Fibroblast of upper back skin (primary cell): ENCODE measurements at regions not wholly inside any gene's neighbourhood (a gene's known extent, or its start where the extent isn't known, plus 50 kb on each side); places are given as distances from the start of the nearest gene placed in this dataset.
"Not testable (repeated sequence)": the region's sequence is repeated elsewhere in the genome, so short reads cannot be mapped to it uniquely, and the experiment has no call there.

Experiments
- DNase-seq: peaks from one replicate; pipeline ENCODE4 v3.0.0-alpha.2; 2013

DNA sequence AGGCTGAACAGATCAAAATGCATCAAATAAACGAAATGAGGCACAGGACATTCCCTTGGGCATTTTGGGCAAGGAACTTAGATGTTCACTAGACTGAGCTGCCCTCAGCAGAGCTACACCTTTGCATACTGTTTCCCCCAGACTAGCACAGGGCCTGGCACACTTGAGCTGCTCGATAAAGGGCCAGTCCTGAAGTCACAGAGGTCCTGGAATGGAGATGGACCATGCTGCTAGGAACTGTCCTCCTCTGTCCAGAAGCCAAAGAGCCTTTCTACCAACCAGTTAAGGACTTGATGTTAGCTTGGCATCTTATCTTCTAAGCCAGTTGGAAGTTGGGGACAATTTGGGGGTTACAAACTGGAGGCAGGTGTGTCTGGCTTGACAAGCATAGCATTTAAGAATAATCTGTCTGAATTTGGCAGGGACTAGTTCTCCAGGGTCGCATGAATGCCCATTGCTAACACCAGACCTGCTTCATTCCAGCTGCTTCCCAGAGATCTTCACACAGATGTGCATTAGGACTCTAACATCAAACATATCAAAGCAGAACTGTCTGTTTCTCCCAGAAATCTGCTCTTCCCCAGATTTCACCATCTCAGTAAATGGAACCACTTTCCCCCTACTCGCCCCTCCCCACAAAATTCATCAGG lies 152.2 kb upstream of the PDE1C start:
- no peak for DNase-seq

- no peak for DNase-seq
These were observed 151.5 kb upstream of the PDE1C start for GRCh38 chr7:32221736-32222135.

DNA sequence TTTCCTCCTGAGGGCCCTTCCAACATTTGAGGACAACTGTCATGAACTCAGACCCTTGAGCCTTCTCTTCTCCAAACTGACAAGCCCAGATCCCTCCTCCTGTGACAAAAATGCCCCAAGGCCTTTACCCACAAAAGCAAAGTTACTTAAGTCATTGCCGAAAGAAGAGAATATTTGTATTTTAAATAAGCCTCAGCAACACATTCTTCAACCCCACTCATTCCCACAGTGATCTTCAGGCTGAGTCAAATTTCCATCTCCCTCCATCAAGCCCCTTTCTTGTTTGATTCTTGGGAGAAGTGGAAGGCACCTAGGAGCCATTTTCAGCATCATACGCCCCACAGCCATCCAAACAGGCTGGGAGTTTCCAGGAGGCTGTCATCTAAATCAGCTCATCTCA lies 150.8 kb upstream of the PDE1C start:
- no peak for DNase-seq

- not testable (repeated sequence) for DNase-seq
These were observed 149.6 kb upstream of the PDE1C start for GRCh38 chr7:32219831-32220230.

- no peak for DNase-seq
These were observed 149.2 kb upstream of the PDE1C start for GRCh38 chr7:32219416-32219815.

DNA sequence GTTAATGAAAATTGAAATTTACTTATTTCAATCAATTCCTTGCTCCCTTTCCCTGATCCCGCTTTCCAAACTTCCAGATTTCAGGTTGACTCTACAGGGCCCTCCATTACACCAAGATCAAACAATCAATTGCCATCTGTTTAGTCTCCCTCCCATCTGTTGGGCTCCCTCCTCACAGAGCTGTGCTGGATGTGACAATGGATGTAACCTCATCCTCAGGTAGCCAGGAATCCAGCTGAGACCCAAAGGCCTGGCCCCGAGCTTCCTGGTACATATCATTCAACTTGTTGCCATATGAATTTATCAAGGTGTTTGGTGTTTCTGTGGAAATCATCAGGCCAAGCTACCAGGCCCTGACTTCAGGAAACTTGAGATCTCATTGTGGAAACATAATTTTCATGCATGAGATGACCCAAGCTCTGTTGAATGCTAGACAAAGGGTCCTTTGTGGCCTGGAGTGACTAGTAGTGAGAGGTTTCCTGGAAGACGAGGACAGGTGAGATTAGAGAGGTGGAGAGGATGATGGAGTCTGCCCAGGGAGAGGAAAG lies 148.6 kb upstream of the PDE1C start:
- no peak for DNase-seq

DNA sequence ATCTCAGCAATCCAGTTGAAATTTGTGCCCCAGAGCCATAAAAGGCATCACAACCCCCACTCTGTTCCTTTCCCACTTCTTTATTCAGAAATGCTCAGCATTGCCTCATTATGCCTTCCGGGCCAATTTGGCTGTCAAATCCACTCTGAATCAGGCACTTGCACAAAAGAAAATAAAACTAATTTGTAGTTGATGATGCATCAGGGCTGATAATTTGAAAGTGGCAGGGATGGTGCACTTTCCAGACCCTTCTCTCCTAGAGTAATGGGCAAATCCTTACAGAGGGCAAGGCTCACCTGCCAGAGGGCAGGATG lies 147.9 kb upstream of the PDE1C start:
- no peak for DNase-seq

DNA sequence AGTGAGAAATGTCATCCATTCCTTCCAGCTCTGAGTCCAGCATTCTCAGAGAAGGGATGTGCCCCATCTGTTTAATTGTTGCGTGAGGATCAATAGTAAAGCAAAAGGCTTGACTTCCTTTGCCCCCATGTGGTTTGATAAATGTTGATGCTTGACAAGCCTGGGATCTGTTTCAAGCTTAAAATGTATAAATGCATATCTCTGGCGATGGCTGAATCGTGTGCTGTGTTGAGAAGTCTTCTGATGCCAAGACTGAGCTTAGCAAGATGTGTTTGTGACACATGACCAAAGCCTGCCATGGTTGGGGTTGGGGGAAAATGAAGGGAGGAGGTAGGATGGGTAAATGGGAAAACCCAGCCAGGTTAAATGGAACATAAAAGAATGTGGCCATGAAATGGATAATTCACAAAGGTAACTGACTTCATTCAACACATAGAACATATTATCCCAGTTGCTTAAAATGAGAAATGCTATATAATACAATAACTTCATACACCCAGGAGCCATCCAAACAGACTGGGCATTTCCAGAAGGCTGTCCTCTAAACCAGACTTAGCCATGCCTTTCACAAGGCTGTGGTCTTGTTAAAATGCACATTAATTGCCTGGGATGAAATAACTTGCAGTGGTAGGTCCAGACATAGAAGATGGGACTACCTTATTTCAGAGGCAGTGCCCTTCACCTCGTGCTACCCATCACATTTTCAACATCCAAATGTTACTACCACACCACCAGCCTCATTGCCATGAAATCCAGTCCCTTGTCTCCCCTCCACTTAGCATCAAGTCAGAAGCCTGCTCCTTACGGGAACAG lies 147.3 kb upstream of the PDE1C start:
- no peak for DNase-seq

- no peak for DNase-seq
These were observed 146.6 kb upstream of the PDE1C start for GRCh38 chr7:32216759-32217158.

GRCh38 chr7:32215697-32216096 lies 145.5 kb upstream of the PDE1C start:
- DNase-seq, result no peak

GRCh38 chr7:32214913-32215312 lies 144.7 kb upstream of the PDE1C start:
- no peak for DNase-seq

- no peak for DNase-seq
These were observed 142.1 kb upstream of the PDE1C start for GRCh38 chr7:32212321-32212720.

DNA sequence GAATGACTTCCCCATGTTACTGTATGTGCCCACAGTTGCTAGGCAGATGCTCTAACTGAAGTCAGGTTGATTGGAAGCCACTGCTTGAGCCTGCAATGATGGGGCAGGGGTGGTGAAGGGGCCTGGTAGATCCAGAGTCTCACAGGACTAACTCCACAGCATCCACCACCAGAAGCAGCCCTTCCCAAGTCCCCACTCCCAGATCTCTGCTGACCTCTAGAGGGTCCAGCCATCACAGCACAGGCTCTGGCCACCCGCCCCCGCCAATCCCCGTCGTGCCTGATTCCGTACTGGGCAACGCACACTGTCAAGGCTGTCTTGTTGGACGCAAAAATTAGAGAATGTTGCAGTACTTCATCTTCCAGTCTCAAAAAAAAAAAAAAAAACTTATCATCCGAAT lies 136.8 kb upstream of the PDE1C start:
- DNase-seq, result peak; percentile 24

GRCh38 chr7:32206488-32206887 lies 136.3 kb upstream of the PDE1C start:
- DNase-seq, result no peak

DNA sequence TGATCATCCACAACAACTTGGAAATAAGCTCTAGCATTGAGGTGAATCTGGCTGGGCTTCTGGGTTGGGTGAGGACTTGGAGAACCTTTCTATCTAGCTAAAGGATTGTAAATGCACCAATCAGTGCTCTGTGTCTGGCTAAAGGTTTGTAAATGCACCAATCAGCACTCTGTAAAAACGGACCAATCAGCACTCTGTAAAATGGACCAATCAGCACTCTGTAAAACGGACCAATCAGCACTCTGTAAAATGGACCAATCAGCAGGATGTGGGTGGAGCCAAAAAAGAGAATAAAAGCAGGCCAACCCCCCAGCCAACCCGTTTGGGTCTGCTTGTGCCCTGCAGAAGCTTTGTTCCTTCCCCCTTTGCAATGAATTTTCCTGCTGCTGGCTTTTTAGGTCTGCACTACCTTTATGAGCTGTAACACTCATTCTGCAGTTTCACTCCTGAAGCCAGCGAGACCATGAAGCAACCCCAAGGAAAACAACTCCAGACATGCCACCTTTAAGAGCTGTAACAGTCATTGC lies 135.2 kb upstream of the PDE1C start:
- not testable (repeated sequence) for DNase-seq

DNA sequence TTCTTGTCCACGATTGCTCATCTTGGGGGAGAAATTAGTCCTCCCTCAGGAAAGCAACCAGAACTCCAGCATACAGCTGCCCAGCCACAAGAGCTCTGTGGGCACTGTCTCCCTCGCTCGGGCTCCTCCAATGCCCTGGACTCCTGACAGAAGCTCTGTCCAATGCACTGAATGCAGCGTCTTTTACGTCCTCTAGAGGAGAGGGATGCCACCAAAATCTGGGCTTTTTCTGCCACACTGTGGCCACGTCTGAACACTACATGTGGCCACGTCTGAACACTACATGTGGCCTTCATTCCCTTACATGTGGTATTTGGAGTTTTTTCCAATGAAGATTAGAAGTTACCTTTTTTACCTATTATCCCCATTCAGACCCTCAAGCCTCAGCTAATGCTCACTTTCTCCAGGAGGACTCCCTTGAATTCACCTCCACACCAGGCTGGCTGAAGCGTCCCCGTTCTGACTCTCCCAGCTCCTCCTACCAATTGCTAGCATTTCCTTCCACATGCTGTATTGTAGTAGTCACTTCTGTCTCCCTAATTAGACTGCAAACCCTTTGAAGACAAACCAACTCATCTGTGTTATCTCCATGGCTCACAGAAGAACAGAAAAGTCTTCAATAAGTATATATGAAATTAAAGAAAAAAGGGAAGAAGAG lies 134.3 kb upstream of the PDE1C start:
- DNase-seq, result peak; percentile 80

DNA sequence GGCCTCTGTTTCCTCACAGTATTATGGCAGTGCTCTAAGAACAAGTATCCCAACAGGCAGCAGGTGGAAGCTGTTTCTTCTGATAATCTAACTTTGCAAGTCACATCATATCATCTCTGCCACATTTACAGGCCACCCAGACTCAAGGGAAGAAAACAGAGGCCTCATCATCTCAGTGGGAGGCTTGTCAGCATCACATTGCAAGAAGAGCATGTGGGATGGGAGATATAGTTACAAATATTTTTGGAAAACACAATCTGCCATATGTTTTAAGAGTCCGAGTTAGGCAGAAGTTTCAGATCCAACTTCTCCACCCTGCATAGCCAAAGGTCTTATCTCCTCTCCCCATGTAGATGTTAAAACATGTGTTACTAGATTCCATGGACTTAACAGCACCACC lies 130.4 kb upstream of the PDE1C start:
- DNase-seq, result no peak

GRCh38 chr7:32194537-32194936 lies 124.3 kb upstream of the PDE1C start:
- no peak for DNase-seq

- no peak for DNase-seq
These were observed 121.1 kb upstream of the PDE1C start for GRCh38 chr7:32191305-32191704.

- DNase-seq, result peak; percentile 39
These were observed 109.4 kb upstream of the PDE1C start for GRCh38 chr7:32179567-32179966.

DNA sequence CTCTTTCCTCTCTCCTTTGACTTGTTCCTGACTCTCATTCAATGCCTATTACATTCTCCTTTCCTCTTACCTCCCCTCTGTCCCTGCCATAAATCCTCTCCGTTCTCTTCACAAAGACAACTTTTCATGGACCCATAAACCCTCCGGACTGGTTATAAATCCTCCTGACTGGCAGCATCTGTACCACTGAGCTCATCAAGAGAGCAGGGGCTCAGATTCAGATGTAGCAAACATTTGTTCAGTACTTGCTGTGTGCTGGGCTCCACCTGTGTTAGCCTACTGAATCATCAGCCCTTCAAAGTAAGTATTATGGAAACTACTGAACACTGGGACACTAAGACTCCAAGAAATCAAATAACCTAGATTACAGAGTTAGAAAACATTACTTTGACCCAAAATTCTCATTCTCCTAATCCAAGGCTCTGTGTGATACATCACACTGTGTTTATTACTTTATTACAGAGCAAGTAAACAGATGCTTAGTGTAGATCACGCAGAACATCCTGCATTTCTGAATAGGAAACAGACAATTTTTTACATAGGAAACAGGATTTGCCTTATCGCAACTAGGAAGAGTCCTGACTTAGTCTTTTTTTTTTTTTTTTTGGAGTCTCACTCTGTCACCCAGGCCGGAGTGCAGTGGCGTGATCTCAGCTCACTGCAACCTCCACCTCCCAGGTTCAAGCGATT lies 108.6 kb upstream of the PDE1C start:
- no peak for DNase-seq

DNA sequence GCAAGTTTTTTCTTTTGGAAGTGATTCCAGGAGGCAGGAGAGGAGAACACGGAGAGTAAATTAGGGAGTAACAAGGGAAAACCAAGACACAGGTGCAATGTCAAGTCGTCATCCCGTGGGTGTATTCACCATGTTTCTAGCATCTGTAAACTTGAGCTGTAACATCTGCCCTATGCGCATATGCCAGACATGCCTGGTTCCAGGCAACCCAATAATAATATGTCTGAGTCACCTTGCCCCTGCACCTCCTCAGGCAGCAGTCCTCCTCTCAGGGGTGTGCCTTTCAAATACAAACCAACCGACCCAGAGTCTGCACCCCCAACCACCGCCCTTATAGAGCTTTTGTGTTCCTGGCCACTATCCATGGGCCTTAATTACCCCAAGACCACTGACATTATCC lies 107.0 kb upstream of the PDE1C start:
- DNase-seq, result no peak

DNA sequence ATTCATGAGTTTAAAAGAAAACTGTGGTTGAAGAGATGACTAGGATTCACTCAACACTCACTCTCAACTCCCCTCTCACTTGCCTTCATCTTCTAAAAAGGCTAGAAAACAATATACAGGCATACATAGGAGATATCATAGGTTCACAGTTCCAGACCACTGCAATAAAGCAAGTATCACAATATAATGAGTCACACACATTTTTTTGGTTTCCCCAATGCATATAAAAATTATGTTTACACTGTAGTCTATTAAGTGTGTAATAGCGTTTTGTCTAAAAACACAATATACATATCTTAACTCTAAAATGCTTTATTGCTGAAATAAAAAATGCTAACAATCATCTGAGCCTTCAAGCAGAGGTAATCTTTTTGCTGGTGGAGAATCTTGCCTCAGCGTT lies 104.9 kb upstream of the PDE1C start:
- no peak for DNase-seq
